ENCODE measurements at regions not wholly inside any gene's neighbourhood (a gene's known extent, or its start where the extent isn't known, plus 50 kb on each side); places are given as distances from the start of the nearest gene placed in this dataset.

DNA sequence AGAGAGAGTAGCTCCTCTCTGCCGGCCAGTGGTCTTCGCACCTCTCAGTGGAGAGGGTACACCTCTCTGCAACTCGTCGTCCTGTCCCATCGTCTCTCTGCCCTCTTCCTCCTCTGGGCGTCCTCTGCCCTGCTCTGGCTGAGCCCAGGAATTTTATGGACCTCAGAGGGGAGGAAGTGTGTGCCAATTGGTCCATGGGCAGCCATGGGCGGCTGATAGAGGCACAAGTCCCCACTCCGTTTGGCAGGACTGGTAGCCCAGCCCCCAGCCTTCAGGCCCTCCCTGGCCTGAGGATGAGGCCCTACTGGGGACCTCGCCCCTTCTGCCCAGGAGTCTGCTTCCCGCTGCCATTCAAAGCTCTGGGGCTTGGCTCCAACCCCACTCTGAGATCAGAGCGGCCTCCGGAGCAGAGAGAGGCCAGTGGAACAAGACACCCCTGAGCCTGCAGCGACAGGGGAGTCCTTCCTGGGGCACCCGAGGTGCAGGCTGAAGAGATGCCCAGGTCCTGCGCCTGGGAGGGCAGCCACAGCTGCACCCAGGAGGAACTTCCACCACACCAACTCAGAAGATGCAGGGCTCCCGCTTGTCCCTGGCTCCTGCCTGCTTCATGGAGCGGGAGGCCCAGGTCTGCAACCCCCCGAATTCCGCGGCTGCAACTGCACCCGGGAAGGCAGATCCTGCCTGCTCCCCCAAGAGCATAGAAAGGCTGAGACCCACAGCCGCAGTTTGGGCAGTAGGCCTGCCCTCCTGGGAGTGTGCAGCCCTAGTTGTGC, 659.9 kb downstream of the KCNT2 start:
- no peak overlapping the region for H3K4me3 ChIP-seq (replicated peaks in 1 of 3)
- H3K27ac ChIP-seq = no peak overlapping the region
- H3K4me1 ChIP-seq = no peaks in the 10 kb centered on the region
- TF ChIP-seq, protein P1, sequence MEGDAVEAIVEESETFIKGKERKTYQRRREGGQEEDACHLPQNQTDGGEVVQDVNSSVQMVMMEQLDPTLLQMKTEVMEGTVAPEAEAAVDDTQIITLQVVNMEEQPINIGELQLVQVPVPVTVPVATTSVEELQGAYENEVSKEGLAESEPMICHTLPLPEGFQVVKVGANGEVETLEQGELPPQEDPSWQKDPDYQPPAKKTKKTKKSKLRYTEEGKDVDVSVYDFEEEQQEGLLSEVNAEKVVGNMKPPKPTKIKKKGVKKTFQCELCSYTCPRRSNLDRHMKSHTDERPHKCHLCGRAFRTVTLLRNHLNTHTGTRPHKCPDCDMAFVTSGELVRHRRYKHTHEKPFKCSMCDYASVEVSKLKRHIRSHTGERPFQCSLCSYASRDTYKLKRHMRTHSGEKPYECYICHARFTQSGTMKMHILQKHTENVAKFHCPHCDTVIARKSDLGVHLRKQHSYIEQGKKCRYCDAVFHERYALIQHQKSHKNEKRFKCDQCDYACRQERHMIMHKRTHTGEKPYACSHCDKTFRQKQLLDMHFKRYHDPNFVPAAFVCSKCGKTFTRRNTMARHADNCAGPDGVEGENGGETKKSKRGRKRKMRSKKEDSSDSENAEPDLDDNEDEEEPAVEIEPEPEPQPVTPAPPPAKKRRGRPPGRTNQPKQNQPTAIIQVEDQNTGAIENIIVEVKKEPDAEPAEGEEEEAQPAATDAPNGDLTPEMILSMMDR (IDR thresholded peaks at IDR 0.05) = no peak
- no peak for TF ChIP-seq POLR2A (IDR thresholded peaks at IDR 0.05)
- no peaks in the 10 kb centered on the region for H3K36me3 ChIP-seq
- H3K27me3 ChIP-seq = no peaks in the 10 kb centered on the region
- DNase-seq = no peak
- no peaks in the 10 kb centered on the region for H3K9me3 ChIP-seq
- intact Hi-C loops (cut with DNase I) = no loop called here
- WGBS, 2 donors = 95% methylated on average over 16 to 20 of the region's 22 CpGs

DNA sequence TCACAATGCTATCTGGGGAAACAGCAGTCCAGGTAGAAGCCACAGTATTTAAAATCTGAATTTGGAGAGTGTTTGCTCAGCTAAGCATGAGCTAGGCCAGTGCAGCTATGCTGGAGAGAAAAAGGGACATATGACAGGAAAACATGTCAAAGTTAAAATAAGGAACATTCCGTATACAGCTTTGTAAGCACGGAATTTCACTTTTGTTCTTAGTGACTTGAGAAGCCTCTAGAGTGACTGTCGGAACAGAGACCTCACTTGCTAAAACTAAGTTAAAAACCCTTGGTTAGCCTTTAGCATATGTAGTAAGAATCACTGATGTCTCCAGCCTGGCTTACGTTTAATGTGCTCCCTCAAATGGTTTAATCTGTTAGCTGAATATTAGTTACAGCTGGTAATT, 661.7 kb downstream of the KCNT2 start:
- no peak for DNase-seq
- Histone ChIP-seq H3K27ac (no peak overlapping the region), H3K4me3 (replicated peaks in 1 of 3) (no peak overlapping the region), H3K27me3 (no peaks in the 10 kb centered on the region), H3K36me3 (no peaks in the 10 kb centered on the region), H3K4me1 (no peaks in the 10 kb centered on the region), H3K9me3 (no peaks in the 10 kb centered on the region)
- intact Hi-C loops (cut with DNase I) = no loop called here
- WGBS, 2 donors = 77 to 86% methylated on average over 4 of the region's 4 CpGs
- no peak for TF ChIP-seq POLR2A (IDR thresholded peaks at IDR 0.05)
- TF ChIP-seq, protein P1 (IDR thresholded peaks at IDR 0.05) = no peak

DNA sequence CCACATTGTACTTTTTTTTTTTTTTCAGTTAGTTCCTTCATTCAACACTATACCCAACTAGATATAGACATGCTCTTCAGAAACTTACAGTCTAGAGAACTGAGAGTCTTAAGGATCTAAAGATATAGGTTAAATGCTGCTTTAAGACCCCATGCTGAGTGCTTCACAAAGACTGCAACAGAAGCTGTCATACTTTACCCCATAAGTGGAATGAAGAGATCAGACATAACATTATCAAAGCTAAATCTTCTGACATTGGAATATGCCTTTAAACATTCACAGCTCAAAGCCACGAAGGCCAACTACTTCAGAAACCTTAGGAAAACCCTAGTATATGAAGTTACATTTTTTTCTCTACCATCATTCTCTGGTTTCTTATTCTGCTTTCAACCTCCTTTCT, 666.4 kb downstream of the KCNT2 start:
- H3K36me3 ChIP-seq = no peaks in the 10 kb centered on the region
- H3K27ac ChIP-seq = no peak overlapping the region
- WGBS, 2 donors = 64 to 76% methylated on average over 1 of the region's 1 CpG
- intact Hi-C loops (cut with DNase I) = no loop called here
- no peaks in the 10 kb centered on the region for H3K4me1 ChIP-seq
- no peaks in the 10 kb centered on the region for H3K27me3 ChIP-seq
- no peaks in the 10 kb centered on the region for H3K9me3 ChIP-seq
- no peak for TF ChIP-seq POLR2A (IDR thresholded peaks at IDR 0.05)
- TF ChIP-seq, protein P1 (IDR thresholded peaks at IDR 0.05) = no peak
- H3K4me3 ChIP-seq (replicated peaks in 1 of 3) = no peak overlapping the region
- DNase-seq = no peak

DNA sequence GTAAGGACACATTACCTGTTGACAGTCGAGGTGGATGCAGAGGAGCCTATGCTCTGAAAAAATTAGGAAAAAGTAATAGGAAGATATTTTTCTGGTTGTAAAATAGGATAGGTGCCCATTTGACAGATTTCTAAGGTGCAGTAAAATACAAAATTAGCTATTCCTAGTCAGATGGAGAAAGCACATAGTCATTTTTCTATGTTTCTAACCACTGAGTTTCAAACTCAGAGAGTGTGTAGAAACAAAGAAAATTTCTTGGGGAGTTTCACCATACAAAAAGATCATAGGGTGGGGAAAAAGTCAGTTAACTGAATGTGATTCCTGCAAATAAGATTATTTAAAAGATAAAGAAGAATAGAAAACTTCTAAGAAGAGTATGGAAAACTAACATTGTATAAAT, 666.9 kb downstream of the KCNT2 start:
- intact Hi-C loops (cut with DNase I) = no loop called here
- DNase-seq = no peak
- no peak overlapping the region for H3K27ac ChIP-seq
- H3K36me3 ChIP-seq = no peaks in the 10 kb centered on the region
- no peak overlapping the region for H3K4me3 ChIP-seq (replicated peaks in 1 of 3)
- 83 to 85% methylated on average over 1 of the region's 1 CpG for WGBS, 2 donors
- H3K27me3 ChIP-seq = no peaks in the 10 kb centered on the region
- H3K4me1 ChIP-seq = no peaks in the 10 kb centered on the region
- no peaks in the 10 kb centered on the region for H3K9me3 ChIP-seq
- no peak for TF ChIP-seq POLR2A (IDR thresholded peaks at IDR 0.05)
- TF ChIP-seq, protein P1 (IDR thresholded peaks at IDR 0.05) = no peak

DNA sequence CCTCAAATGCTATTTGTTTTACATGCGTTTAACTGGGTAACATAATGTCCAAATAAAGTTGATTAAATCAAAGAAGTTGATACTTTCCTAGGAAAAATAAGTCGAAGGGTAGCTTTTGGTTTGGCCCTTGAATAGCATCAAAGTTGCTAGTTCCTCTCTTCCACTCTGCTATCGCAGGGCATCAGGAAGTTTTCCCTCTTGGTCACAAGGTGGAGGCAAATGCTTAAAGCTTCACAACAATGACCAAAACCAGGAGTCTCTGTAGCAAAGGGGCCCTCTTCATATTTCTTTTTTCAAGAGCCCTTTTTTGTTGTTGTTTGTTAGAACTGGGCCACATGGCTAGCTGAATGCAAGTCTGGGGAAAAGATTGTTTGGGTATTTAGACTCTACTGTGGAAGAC, 668.4 kb downstream of the KCNT2 start:
- 65 to 76% methylated on average over 3 of the region's 3 CpGs for WGBS, 2 donors
- intact Hi-C loops (cut with DNase I) = no loop called here

More for the DNA sequence above, 668.4 kb downstream of the KCNT2 start:
- H3K27me3 ChIP-seq = no peaks in the 10 kb centered on the region
- no peaks in the 10 kb centered on the region for H3K4me1 ChIP-seq
- H3K9me3 ChIP-seq = no peaks in the 10 kb centered on the region
- H3K4me3 ChIP-seq (replicated peaks in 1 of 3) = no peak overlapping the region
- TF ChIP-seq, protein P1 (IDR thresholded peaks at IDR 0.05) = peak in 2 of 6 experiments; percentile 23 to 37
- TF ChIP-seq POLR2A (IDR thresholded peaks at IDR 0.05) = no peak
- DNase-seq = no peak
- no peak overlapping the region for H3K27ac ChIP-seq
- no peaks in the 10 kb centered on the region for H3K36me3 ChIP-seq

Data from thyroid gland (tissue), 4 donors.